ENCODE measurements at regions not wholly inside any gene's neighbourhood (a gene's known extent, or its start where the extent isn't known, plus 50 kb on each side); places are given as distances from the start of the nearest gene placed in this dataset.

DNA sequence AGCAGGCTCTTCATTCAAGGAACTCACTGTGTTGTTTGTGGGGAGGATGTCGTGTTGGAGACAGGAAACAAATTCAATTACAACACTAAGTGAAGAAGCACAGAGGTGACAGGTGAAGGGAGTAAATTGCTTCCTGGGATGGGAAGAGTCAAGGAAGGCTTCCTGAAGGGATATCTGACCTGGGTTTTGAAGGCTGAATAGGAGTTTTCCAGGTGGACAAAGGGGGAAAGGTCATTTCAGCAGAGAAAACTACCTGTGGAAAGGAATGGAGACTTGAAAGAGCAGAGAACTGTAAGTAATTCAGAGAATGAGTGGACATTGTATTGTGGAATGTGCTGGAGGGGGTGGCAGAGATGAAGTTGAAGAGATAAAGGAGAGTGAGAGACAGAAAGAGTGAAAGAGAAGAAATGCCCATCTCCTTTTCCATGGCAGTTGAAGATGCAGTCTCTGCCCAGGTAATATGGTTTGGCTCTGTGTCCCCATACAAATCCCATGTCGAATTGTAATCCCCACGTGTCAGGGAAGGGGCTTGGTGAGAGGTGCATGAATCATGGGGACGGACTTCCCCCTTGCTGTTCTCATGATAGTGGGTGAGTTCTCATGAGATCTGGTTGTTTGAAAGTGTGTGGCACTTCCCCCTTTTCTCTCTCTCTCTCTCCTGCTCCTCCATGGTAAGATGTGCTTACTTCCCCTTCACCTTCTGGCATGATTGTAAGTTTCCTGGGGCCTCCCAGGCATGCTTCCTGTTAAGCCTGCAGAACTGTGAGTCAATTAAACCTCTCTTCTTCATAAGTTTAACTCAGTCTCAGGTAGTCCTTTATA, 205.7 kb upstream of the BCOR start:
- H3K4me1 ChIP-seq (ENCODE audit: control insufficient read depth, insufficient read depth, low read length): peaks cover 7% of the 10 kb centered on the region
- H3K9me3 ChIP-seq (ENCODE audit: control insufficient read depth, insufficient read depth, low read length): no peaks in the 10 kb centered on the region
- DNase-seq (ENCODE audit: low read depth in 4 of 6, low spot score in 6 of 6): no peak
- H3K27me3 ChIP-seq (ENCODE audit: control insufficient read depth, insufficient read depth, low read length): peaks cover 12% of the 10 kb centered on the region
- no peak overlapping the region for H3K27ac ChIP-seq (ENCODE audit: low read depth, low read length)
- no CpG with 5 or more reads among the region's 4 CpGs for WGBS (ENCODE audit: insufficient coverage)
- H3K4me3 ChIP-seq (ENCODE audit: low read depth, low read length): no peak overlapping the region
- no peaks in the 10 kb centered on the region for H3K36me3 ChIP-seq (ENCODE audit: control insufficient read depth, insufficient read depth, low read length)

DNA sequence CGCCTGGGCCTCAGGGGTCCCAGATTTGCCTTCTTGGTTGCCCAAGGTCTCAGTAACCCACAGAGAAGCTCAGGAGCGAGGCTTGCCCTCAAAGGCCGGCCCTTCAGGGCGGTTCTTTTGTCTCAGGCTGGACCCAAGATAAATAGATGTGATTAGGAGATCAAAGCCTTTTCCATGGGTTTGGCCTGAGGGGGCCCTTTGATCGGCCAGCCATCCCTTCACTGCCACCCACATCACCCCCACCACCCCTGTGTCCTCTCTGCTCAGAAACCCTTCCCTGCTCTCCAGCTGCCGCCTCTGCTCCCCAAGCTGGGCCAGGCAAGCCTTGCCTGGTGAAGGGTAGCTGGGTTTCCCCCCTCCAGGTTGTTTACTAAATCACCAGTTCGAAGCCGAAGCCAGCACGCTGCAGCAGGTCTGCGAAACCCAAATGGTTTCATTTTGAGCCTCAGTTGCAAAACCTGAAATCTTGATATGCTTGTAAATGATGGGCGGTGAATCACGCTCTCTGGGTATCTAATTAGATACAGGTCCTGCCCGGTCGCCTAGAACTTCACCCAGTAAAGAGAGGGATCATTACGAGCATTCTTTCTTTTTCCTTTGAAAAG, 202.6 kb upstream of the BCOR start:
- Histone ChIP-seq H3K27me3 (ENCODE audit: control insufficient read depth, insufficient read depth, low read length) (peaks cover 12% of the 10 kb centered on the region), H3K4me3 (ENCODE audit: low read depth, low read length) (no peak overlapping the region), H3K27ac (ENCODE audit: low read depth, low read length) (no peak overlapping the region), H3K9me3 (ENCODE audit: control insufficient read depth, insufficient read depth, low read length) (no peaks in the 10 kb centered on the region), H3K36me3 (ENCODE audit: control insufficient read depth, insufficient read depth, low read length) (no peaks in the 10 kb centered on the region), H3K4me1 (ENCODE audit: control insufficient read depth, insufficient read depth, low read length) (peaks cover 9% of the 10 kb centered on the region)
- 80% methylated on average over 11 of the region's 15 CpGs for WGBS (ENCODE audit: insufficient coverage)
- DNase-seq (ENCODE audit: low read depth in 4 of 6, low spot score in 6 of 6): no peak

DNA sequence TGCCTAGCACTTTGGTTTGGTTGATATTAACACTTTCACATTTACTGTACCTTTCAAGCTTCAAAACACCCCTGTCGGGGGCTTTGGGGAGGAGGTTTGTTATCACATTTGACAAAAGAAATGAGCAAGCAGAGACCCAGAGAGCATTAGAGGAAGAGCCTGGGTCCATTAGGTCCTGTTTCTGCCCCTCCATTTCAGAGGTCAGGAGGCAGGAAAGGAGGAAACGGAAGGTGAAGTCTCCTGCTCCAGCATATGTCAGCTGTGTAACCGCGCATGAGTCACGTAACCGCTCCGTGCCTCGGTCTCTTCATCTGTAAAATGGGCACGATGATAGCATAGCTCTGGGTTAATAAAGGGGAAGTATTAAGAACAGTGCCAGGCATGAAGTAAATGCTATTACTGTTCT, 201.9 kb upstream of the BCOR start:
- DNase-seq (ENCODE audit: low read depth in 4 of 6, low spot score in 6 of 6): no peak
- H3K27me3 ChIP-seq (ENCODE audit: control insufficient read depth, insufficient read depth, low read length): peaks cover 12% of the 10 kb centered on the region
- H3K27ac ChIP-seq (ENCODE audit: low read depth, low read length): no peak overlapping the region
- WGBS (ENCODE audit: insufficient coverage): 95% methylated on average over 8 of the region's 9 CpGs
- H3K4me1 ChIP-seq (ENCODE audit: control insufficient read depth, insufficient read depth, low read length): peaks cover 9% of the 10 kb centered on the region
- H3K36me3 ChIP-seq (ENCODE audit: control insufficient read depth, insufficient read depth, low read length): no peaks in the 10 kb centered on the region
- H3K9me3 ChIP-seq (ENCODE audit: control insufficient read depth, insufficient read depth, low read length): no peaks in the 10 kb centered on the region
- H3K4me3 ChIP-seq (ENCODE audit: low read depth, low read length): no peak overlapping the region

DNA sequence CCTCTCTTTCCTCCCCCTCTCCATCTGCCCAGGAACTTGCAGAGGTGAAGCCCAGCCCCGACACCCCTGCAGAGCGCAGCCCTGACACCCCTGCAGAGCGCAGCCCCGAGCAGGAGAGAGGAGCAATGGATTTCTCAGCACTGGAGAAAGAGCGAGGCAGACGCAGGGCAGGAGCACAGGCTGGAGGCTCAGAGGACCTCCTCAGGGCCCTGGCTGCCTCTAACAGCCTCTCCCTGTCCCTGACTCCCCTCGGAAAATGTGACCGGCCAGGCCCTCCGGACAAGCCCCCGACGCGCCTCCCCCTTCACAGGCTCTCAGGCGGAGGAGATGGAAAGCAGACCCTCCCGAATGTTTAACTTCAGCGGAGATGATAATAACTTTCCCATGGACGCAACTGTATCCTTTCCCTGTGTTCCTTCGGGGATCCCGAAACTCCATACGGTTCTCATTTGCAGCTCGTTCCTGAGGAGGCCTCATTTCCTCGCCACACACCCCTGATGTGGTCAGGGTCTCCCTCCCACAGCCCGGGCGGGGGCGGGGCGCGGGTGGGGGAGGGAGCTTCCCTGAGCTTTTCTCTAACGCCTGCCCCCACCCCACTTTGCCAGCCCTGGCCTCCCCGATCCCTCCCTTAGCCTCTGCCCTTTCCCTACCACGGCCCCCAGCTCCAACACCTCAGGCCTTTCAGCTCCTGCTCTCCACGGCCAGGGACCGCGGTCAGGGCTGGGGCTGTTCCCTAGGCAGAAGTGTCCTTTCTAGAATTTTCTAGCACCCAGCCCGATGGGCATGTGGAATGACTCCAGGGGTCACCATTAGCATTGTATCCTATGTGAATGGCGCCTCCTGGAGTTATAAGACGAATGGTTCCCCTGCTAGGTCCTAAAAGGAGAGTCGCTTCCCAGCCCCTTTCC, 201.1 kb upstream of the BCOR start:
- Histone ChIP-seq H3K9me3 (ENCODE audit: control insufficient read depth, insufficient read depth, low read length) (no peaks in the 10 kb centered on the region), H3K27me3 (ENCODE audit: control insufficient read depth, insufficient read depth, low read length) (peaks cover 12% of the 10 kb centered on the region), H3K4me3 (ENCODE audit: low read depth, low read length) (no peak overlapping the region), H3K27ac (ENCODE audit: low read depth, low read length) (peak overlapping the region; percentile 64), H3K4me1 (ENCODE audit: control insufficient read depth, insufficient read depth, low read length) (peaks cover 9% of the 10 kb centered on the region), H3K36me3 (ENCODE audit: control insufficient read depth, insufficient read depth, low read length) (no peaks in the 10 kb centered on the region)
- 45% methylated on average over 25 of the region's 36 CpGs for WGBS (ENCODE audit: insufficient coverage)
- DNase-seq (ENCODE audit: low read depth in 4 of 6, low spot score in 6 of 6): peak in 1 of 6 donors; percentile 7

DNA sequence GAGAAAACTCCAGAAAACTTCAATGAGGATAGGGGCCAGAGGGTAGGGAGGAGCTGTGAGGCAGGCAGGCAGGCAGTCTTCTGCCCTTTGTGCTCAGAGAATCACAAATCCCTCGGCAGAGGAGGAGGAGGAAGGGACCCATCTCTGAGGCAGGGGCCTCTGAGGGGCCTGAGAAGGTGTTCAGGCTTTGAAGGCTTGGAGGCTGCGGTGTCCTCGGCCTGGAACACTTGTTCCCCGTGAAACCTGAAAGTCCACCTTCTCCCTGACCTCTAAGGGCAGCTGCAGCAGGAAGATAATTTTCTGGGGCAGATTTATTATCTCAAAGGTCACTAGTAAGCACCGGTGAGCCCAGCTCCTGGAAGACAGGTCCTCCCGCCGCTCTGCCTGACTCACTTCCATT, 200.3 kb upstream of the BCOR start:
- no peak overlapping the region for H3K4me3 ChIP-seq (ENCODE audit: low read depth, low read length)
- peaks cover 9% of the 10 kb centered on the region for H3K4me1 ChIP-seq (ENCODE audit: control insufficient read depth, insufficient read depth, low read length)
- no peaks in the 10 kb centered on the region for H3K9me3 ChIP-seq (ENCODE audit: control insufficient read depth, insufficient read depth, low read length)
- peak overlapping the region; percentile 64 for H3K27ac ChIP-seq (ENCODE audit: low read depth, low read length)
- no peak for DNase-seq (ENCODE audit: low read depth in 4 of 6, low spot score in 6 of 6)
- H3K27me3 ChIP-seq (ENCODE audit: control insufficient read depth, insufficient read depth, low read length): peaks cover 12% of the 10 kb centered on the region
- WGBS (ENCODE audit: insufficient coverage): 52% methylated on average over 4 of the region's 7 CpGs
- H3K36me3 ChIP-seq (ENCODE audit: control insufficient read depth, insufficient read depth, low read length): no peaks in the 10 kb centered on the region

DNA sequence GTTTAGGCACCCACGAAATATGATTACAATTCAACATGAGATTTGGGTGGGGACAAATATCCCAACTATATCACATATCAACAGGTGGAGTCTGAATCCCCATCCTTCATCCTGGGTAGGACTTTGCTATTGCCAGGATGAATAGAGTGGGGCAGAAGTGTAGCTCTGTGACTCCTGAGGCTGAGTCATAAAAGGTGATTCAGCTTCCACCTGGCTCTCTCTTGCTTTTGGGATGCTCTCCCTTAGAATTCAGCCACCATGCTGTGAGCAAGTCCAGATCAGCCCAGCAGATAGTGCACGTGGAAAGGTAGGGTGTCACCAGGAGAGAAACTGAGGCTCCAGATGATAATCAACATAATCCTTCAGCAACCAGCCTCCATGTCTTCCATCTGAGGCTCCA, 193.8 kb upstream of the BCOR start:
- Histone ChIP-seq H3K27ac (ENCODE audit: low read depth, low read length) (no peak overlapping the region), H3K9me3 (ENCODE audit: control insufficient read depth, insufficient read depth, low read length) (peaks cover 3% of the 10 kb centered on the region), H3K4me1 (ENCODE audit: control insufficient read depth, insufficient read depth, low read length) (no peaks in the 10 kb centered on the region), H3K27me3 (ENCODE audit: control insufficient read depth, insufficient read depth, low read length) (no peaks in the 10 kb centered on the region), H3K36me3 (ENCODE audit: control insufficient read depth, insufficient read depth, low read length) (no peaks in the 10 kb centered on the region), H3K4me3 (ENCODE audit: low read depth, low read length) (no peak overlapping the region)
- WGBS (ENCODE audit: insufficient coverage): no CpG with 5 or more reads among the region's 2 CpGs
- DNase-seq (ENCODE audit: low read depth in 4 of 6, low spot score in 6 of 6): no peak

DNA sequence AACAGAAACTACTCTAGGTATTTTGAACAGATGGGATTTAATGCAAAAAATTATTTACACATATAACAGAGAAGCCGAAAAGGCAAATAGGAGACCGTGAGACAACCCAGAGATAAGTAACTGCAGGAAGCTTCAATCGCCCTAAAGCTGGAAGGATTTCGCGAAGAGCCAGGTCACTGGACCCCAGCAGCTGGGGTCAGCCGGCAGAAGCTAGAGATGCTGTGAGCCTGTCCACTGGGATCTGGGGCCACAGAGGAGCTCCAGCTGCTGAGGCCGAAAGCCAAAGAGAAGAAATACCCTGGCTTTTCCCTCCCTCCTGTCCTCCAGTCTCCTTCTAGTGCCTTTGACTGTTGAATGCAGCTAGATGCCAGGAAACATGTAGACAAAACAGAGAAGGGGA, 192.8 kb upstream of the BCOR start:
- Histone ChIP-seq H3K27ac (ENCODE audit: low read depth, low read length) (no peak overlapping the region), H3K4me1 (ENCODE audit: control insufficient read depth, insufficient read depth, low read length) (no peaks in the 10 kb centered on the region), H3K4me3 (ENCODE audit: low read depth, low read length) (no peak overlapping the region), H3K9me3 (ENCODE audit: control insufficient read depth, insufficient read depth, low read length) (peaks cover 3% of the 10 kb centered on the region), H3K36me3 (ENCODE audit: control insufficient read depth, insufficient read depth, low read length) (no peaks in the 10 kb centered on the region), H3K27me3 (ENCODE audit: control insufficient read depth, insufficient read depth, low read length) (no peaks in the 10 kb centered on the region)
- 77% methylated on average over 6 of the region's 7 CpGs for WGBS (ENCODE audit: insufficient coverage)
- DNase-seq (ENCODE audit: low read depth in 4 of 6, low spot score in 6 of 6): no peak

DNA sequence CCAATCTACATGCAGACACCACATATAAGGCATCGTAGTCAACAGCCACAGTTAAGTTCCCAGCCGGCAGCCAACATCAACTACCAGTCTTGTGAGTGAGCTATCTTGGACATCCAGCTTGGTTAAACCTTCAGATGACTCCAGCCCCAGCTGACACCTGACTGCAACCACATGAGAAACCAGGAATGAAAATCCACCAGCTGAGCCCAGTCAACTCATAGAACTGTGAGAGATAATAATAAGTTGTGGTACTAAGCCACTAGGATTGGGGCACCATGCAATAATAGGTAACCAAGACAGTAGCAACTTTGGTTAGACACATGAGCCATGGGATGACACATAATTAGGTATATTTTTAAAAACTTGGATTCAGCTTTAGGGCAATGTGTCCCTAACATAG, 188.1 kb upstream of the BCOR start:
- Histone ChIP-seq H3K4me1 (ENCODE audit: control insufficient read depth, insufficient read depth, low read length) (no peaks in the 10 kb centered on the region), H3K4me3 (ENCODE audit: low read depth, low read length) (no peak overlapping the region), H3K36me3 (ENCODE audit: control insufficient read depth, insufficient read depth, low read length) (no peaks in the 10 kb centered on the region), H3K9me3 (ENCODE audit: control insufficient read depth, insufficient read depth, low read length) (peaks cover 7% of the 10 kb centered on the region), H3K27ac (ENCODE audit: low read depth, low read length) (no peak overlapping the region), H3K27me3 (ENCODE audit: control insufficient read depth, insufficient read depth, low read length) (no peaks in the 10 kb centered on the region)
- no peak for DNase-seq (ENCODE audit: low read depth in 4 of 6, low spot score in 6 of 6)
- WGBS (ENCODE audit: insufficient coverage): 67% methylated on average over 2 of the region's 2 CpGs

DNA sequence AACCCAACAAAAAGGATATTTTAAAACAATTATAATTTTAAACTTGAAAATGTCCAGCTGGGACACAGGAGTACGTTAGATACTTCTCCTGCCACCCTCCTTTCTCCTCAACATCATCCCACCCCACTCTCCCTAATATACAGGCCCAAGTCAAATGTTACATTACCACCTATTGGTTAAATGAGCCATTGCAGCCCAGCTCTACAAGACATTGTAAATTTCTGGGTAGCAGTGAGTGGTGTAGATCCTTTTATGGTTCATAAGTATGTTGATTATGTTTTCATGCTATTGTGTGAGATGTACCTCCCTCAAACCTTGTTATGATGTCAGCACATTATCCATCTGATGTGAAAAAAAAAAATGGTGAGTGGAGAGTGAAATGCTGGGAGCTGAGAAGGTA, 187.1 kb upstream of the BCOR start:
- H3K4me1 ChIP-seq (ENCODE audit: control insufficient read depth, insufficient read depth, low read length): no peaks in the 10 kb centered on the region
- WGBS (ENCODE audit: insufficient coverage): no CpG with 5 or more reads among the region's 1 CpG
- no peak for DNase-seq (ENCODE audit: low read depth in 4 of 6, low spot score in 6 of 6)
- H3K27ac ChIP-seq (ENCODE audit: low read depth, low read length): no peak overlapping the region
- H3K9me3 ChIP-seq (ENCODE audit: control insufficient read depth, insufficient read depth, low read length): peaks cover 6% of the 10 kb centered on the region
- H3K36me3 ChIP-seq (ENCODE audit: control insufficient read depth, insufficient read depth, low read length): no peaks in the 10 kb centered on the region
- no peak overlapping the region for H3K4me3 ChIP-seq (ENCODE audit: low read depth, low read length)
- H3K27me3 ChIP-seq (ENCODE audit: control insufficient read depth, insufficient read depth, low read length): no peaks in the 10 kb centered on the region

Data from spinal cord (tissue), 9 donors.